Pancreas (tissue), 10 donors: ENCODE measurements at regions not wholly inside any gene's neighbourhood (a gene's known extent, or its start where the extent isn't known, plus 50 kb on each side); places are given as distances from the start of the nearest gene placed in this dataset.
A peak's percentile ranks its signal among the peaks of the same experiment; 100 is the strongest.

Source experiments
- ATAC-seq, 4 donors: fragments of 200-7000 bp; cut with Tn5 transposase; one replicate each; pipeline versions ENCODE4 v1.8.0 to v1.9.1; 2020; ENCODE audit warnings: mild to moderate bottlenecking in 4 of 4, moderate library complexity in 4 of 4
- DNase-seq, 6 donors: peaks; one replicate each; pipeline ENCODE4 v3.0.0-alpha.2; 2020
- FAIRE-seq: peaks from 2 replicates; lab custom pipeline; 2012; peaks lifted over from hg19 to GRCh38; lab: Jason Lieb, UNC
- H3K27ac ChIP-seq, 4 donors: fragments of 200-600 bp; sonication (generic); 1 replicate in 3 of 4; 2 replicates in 1 of 4; pipeline versions ENCODE4 v1.5.0 to v1.8.0; 2020
- H3K27me3 ChIP-seq, 4 donors: fragments of 200-600 bp; one replicate each; pipeline ENCODE4 v1.8.0; 2021
- H3K36me3 ChIP-seq, 3 donors: fragments of 200-600 bp; sonication (generic) in 1 of 3; one replicate each; pipeline versions ENCODE4 v1.5.0 to v1.8.0; 2020 to 2021
- H3K4me1 ChIP-seq, 3 donors: fragments of 200-600 bp; one replicate each; pipeline ENCODE4 v1.8.0; 2021
- H3K4me3 ChIP-seq, 4 donors: fragments of 200-600 bp; sonication (generic) in 2 of 4; one replicate each; pipeline versions ENCODE4 v1.5.0 to v1.8.0; 2020 to 2021
- H3K9me3 ChIP-seq, 4 donors: fragments of 200-600 bp; one replicate each; pipeline ENCODE4 v1.8.0; 2021
- CTCF ChIP-seq, 4 donors: fragments of 200-600 bp; sonication (generic) in 3 of 4; IDR thresholded peaks; one replicate each; pipeline versions ENCODE4 v1.5.0 to v1.8.0; 2021; ENCODE audit warnings: antibody characterized with exemption in 4 of 4
- WGBS, 2 donors: extraction: QIAGEN DNeasy Blood & Tissue Kit; methylation state at CpG; one replicate each; pipeline ENCODE4 v1.1.7; 2013; 5-methylcytosine and 5-hydroxymethylcytosine counted together
- intact Hi-C, 3 donors: fragments of 100-400 bp; cut with DNase I; formaldehyde crosslinking; loops; one replicate each; pipeline versions ENCODE4 v1.11.1 to v1.14.2; 2022
- donor health status: healthy with polysubstance abuse.
- donor health status: DM: no; HTN: no; CAD: no; lungs with moderate emphysema.
- donor health status: DM: no; HTN: no; CAD: no.
- donor health status: control.
- donor health status: control.
- donor health status: Bipolar disorder and iron deficiency.
- donor health status: DM: yes; HTN: yes; CAD: no.
- donor health status: DM: no; HTN: no; CAD: no.
- donor health status: DM: no; HTN: no; CAD: no.
- donor health status: DM: yes; HTN: yes; CAD: no.

- DNase-seq (no peak), FAIRE-seq (no peak), ATAC-seq (no peak)
- no peak for TF ChIP-seq CTCF (IDR thresholded peaks at IDR 0.05)
- Histone ChIP-seq H3K36me3 (no peaks in the 10 kb centered on the region), H3K4me1 (peaks cover 0 to 2% (median 0%) of the 10 kb centered on the region in 3 donors), H3K27me3 (no peaks in the 10 kb centered on the region), H3K4me3 (no peak overlapping the region), H3K9me3 (no peaks in the 10 kb centered on the region), H3K27ac (no peak overlapping the region)
- intact Hi-C loops = no loop called here
- WGBS, 2 donors = 71 to 76% methylated on average over 4 of the region's 4 CpGs
Observed at GRCh38 chr7:16359216-16359615, 62.1 kb downstream of the CRPPA start.

DNA sequence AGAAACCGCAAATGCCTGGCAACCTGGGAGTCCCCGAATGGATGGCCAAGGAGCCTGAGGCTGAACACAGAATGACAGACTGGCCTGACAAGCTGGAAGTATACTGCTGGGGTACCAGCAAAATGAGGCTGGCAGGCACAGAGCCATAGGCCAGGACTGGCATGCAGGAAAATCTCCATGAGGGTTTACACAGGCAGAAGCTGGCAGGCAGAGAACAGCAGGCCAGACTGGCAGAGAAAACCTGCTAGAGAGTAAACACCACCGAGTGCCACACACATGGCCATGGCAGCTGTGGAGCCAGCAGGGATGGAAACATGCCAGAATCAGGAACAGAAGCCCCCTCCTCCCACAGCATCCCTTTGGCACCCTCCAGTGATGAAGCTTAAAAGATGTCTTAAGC lies 63.4 kb downstream of the CRPPA start:
- WGBS, 2 donors = 54 to 58% methylated on average over 3 of the region's 3 CpGs
- no peak for TF ChIP-seq CTCF (IDR thresholded peaks at IDR 0.05)
- H3K36me3 ChIP-seq = no peaks in the 10 kb centered on the region
- no peak overlapping the region for H3K27ac ChIP-seq
- no peak overlapping the region for H3K4me3 ChIP-seq
- DNase-seq (peak in 2 of 6 donors; percentile 12 to 18), FAIRE-seq (no peak), ATAC-seq (peak in 3 of 4 donors; percentile 63 to 84 (median 72))
- intact Hi-C loops = no loop called here
- H3K9me3 ChIP-seq = no peaks in the 10 kb centered on the region
- no peaks in the 10 kb centered on the region for H3K27me3 ChIP-seq
- H3K4me1 ChIP-seq = peaks cover 0 to 4% (median 0%) of the 10 kb centered on the region in 3 donors

DNA sequence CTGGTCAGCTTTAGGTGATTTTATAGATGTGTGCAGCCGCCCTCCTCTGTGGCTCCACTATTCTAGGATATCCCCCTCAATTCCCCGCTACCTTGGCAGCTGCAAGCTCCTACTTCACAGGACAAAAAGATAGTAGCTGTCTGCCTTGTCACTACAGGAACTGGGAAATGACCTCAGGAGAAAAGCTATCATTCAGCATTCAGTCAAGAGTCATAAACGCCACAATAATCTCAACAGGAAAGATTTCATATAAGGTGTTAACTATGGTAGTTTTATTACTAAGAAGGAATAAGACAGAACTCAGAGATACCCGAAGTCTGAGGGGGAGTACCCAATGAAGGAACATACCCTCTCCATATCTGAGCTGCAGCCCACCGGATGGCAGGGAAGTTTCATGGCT lies 63.9 kb downstream of the CRPPA start:
- 91 to 92% methylated on average over 5 of the region's 5 CpGs for WGBS, 2 donors
- Histone ChIP-seq H3K36me3 (no peaks in the 10 kb centered on the region), H3K27ac (no peak overlapping the region), H3K9me3 (no peaks in the 10 kb centered on the region), H3K4me3 (no peak overlapping the region), H3K27me3 (no peaks in the 10 kb centered on the region), H3K4me1 (peaks cover 0 to 4% (median 0%) of the 10 kb centered on the region in 3 donors)
- intact Hi-C loops = no loop called here
- FAIRE-seq = no peak
- TF ChIP-seq CTCF (IDR thresholded peaks at IDR 0.05) = no peak
- ATAC-seq = no peak
- no peak for DNase-seq

DNA sequence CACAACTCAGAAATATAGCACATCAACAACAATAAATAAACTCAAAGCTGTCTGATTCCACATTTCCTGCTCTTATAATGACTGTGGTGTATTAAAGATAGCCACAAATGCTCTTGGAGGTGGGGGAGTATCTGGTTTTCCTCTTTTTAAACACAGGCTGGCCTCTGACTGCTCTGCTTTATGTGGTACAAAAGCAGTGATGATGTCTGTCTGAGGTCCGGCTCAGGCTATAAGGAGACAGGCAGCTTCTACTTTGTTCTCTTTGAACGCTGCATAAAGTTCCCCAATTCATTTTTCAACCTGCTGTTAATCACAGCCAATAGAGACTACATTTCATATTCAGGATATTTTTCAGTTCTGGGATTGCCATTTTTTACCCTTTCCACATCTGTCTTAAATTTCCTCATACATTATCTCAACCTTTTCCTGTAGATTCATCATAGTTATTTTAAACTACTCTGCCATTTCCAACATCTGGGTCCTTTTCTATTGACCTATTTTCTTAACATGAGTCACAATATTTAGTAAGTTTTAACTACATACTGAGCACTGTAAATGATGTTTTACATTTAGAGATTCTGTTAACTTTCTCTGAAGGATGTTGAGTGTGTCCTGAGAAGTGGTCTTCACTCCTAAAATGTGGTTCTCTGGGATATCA lies 64.9 kb downstream of the CRPPA start:
- Histone ChIP-seq H3K27me3 (no peaks in the 10 kb centered on the region), H3K4me3 (no peak overlapping the region), H3K9me3 (no peaks in the 10 kb centered on the region), H3K27ac (no peak overlapping the region), H3K4me1 (peaks cover 0 to 4% (median 0%) of the 10 kb centered on the region in 3 donors), H3K36me3 (no peaks in the 10 kb centered on the region)
- no peak for DNase-seq
- WGBS, 2 donors = 87 to 90% methylated on average over 2 of the region's 2 CpGs
- TF ChIP-seq CTCF (IDR thresholded peaks at IDR 0.05) = no peak
- intact Hi-C loops = no loop called here
- peak in 1 of 4 donors; percentile 23 for ATAC-seq
- no peak for FAIRE-seq

GRCh38 chr7:16354573-16354972 lies 66.8 kb downstream of the CRPPA start:
- 35 to 75% methylated on average over 1 of the region's 1 CpG for WGBS, 2 donors
- TF ChIP-seq CTCF (IDR thresholded peaks at IDR 0.05) = no peak
- Histone ChIP-seq H3K27ac (no peak overlapping the region), H3K27me3 (no peaks in the 10 kb centered on the region), H3K9me3 (no peaks in the 10 kb centered on the region), H3K36me3 (no peaks in the 10 kb centered on the region), H3K4me1 (peaks cover 0 to 4% (median 0%) of the 10 kb centered on the region in 3 donors), H3K4me3 (no peak overlapping the region)
- intact Hi-C loops = no loop called here
- FAIRE-seq = no peak
- ATAC-seq = no peak
- DNase-seq = no peak
